GM12874 (cell line): ENCODE measurements at regions not wholly inside any gene's neighbourhood (a gene's known extent, or its start where the extent isn't known, plus 50 kb on each side); places are given as distances from the start of the nearest gene placed in this dataset.

ENCODE experiments used
- CTCF ChIP-seq: IDR thresholded peaks from 2 replicates; pipeline ENCODE4 v1.5.1; 2011; ENCODE audit warnings: low read depth, mild to moderate bottlenecking, control low read depth, low read length, moderate library complexity; ENCODE audit not compliant: insufficient read depth

GRCh38 chr5:1734908-1735289 lies 64.7 kb downstream of the MRPL36 start:
- no peak for TF ChIP-seq CTCF

- TF ChIP-seq CTCF = no peak
Measured at GRCh38 chr5:1734271-1734907, 65.2 kb downstream of the MRPL36 start.

- TF ChIP-seq CTCF = no peak
Measured at GRCh38 chr5:1733369-1733768, 66.3 kb downstream of the MRPL36 start.

- no peak for TF ChIP-seq CTCF
Measured at GRCh38 chr5:1732945-1733344, 66.7 kb downstream of the MRPL36 start.

GRCh38 chr5:1732238-1732941 lies 67.2 kb downstream of the MRPL36 start:
- no peak for TF ChIP-seq CTCF

- TF ChIP-seq CTCF = no peak
Measured at GRCh38 chr5:1731091-1731639, 68.5 kb downstream of the MRPL36 start.

- TF ChIP-seq CTCF = no peak
Measured at GRCh38 chr5:1730487-1730847, 69.2 kb downstream of the MRPL36 start.
